Activated CD8-positive, alpha-beta T cell treated with anti-CD3 and anti-CD28 coated beads for 36 hours (primary cell): ENCODE measurements at regions not wholly inside any gene's neighbourhood (a gene's known extent, or its start where the extent isn't known, plus 50 kb on each side); places are given as distances from the start of the nearest gene placed in this dataset.

Experiments used
- ATAC-seq: fragments of 200-7000 bp; cut with Tn5 transposase; one replicate; pipeline ENCODE4 v1.10.0; 2021; ENCODE audit warnings: mild to moderate bottlenecking, moderate library complexity
- CTCF ChIA-PET: fragments of 350-600 bp; sonication (Branson Sonifier 250); formaldehyde crosslinking; loops from one replicate; lab custom pipeline; 2021; ENCODE audit warnings: antibody characterized with exemption; lab: Charles Lee
- POLR2A ChIA-PET: fragments of 350-600 bp; sonication (Branson Sonifier 250); formaldehyde crosslinking; loops from one replicate; lab custom pipeline; 2021; ENCODE audit warnings: antibody characterized with exemption; lab: Charles Lee
- DNase-seq: peaks from one replicate; pipeline ENCODE4 v3.0.0-alpha.2; 2020
- H3K27ac Mint-ChIP-seq: one replicate; pipeline ENCODE4 v1.8.0; 2021; ENCODE audit warnings: mild to moderate bottlenecking, mixed read lengths
- H3K27me3 Mint-ChIP-seq: one replicate; pipeline ENCODE4 v1.8.0; 2021; ENCODE audit warnings: mixed read lengths
- H3K36me3 Mint-ChIP-seq: one replicate; pipeline ENCODE4 v1.8.0; 2021; ENCODE audit warnings: low read depth, mixed read lengths
- H3K4me1 Mint-ChIP-seq: one replicate; pipeline ENCODE4 v1.8.0; 2021; ENCODE audit warnings: low read depth, mixed read lengths
- H3K4me3 Mint-ChIP-seq: one replicate; pipeline ENCODE4 v1.8.0; 2021; ENCODE audit warnings: mild to moderate bottlenecking, moderate library complexity, mixed read lengths
- H3K9me3 Mint-ChIP-seq: one replicate; pipeline ENCODE4 v1.8.0; 2021; ENCODE audit warnings: mixed read lengths
- intact Hi-C: fragments of 100-400 bp; cut with micrococcal nuclease; formaldehyde crosslinking; loops from one replicate; pipeline ENCODE4 v1.10.0; 2022
- TF ChIP-seq, protein P1 (sequence below): fragments of 200-600 bp; IDR thresholded peaks from one replicate; pipeline ENCODE4 v1.8.0; 2022; ENCODE audit warnings: antibody characterized with exemption, mild to moderate bottlenecking

- no peak overlapping the region for H3K27ac Mint-ChIP-seq
- POLR2A ChIA-PET = no interaction called here
- ATAC-seq = no peak
- CTCF ChIA-PET = interaction anchor here (1.2 kb wide), 1 partner anchor 9 kb away, joined by 4 read pairs; no protein-coding TSS in a partner anchor
- intact Hi-C loops = no loop called here
- DNase-seq = no peak
- no peaks in the 10 kb centered on the region for H3K27me3 Mint-ChIP-seq
- H3K4me1 Mint-ChIP-seq = no peaks in the 10 kb centered on the region
- H3K9me3 Mint-ChIP-seq = no peaks in the 10 kb centered on the region
- TF ChIP-seq, protein P1, sequence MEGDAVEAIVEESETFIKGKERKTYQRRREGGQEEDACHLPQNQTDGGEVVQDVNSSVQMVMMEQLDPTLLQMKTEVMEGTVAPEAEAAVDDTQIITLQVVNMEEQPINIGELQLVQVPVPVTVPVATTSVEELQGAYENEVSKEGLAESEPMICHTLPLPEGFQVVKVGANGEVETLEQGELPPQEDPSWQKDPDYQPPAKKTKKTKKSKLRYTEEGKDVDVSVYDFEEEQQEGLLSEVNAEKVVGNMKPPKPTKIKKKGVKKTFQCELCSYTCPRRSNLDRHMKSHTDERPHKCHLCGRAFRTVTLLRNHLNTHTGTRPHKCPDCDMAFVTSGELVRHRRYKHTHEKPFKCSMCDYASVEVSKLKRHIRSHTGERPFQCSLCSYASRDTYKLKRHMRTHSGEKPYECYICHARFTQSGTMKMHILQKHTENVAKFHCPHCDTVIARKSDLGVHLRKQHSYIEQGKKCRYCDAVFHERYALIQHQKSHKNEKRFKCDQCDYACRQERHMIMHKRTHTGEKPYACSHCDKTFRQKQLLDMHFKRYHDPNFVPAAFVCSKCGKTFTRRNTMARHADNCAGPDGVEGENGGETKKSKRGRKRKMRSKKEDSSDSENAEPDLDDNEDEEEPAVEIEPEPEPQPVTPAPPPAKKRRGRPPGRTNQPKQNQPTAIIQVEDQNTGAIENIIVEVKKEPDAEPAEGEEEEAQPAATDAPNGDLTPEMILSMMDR = no peak
- no peaks in the 10 kb centered on the region for H3K36me3 Mint-ChIP-seq
- no peak overlapping the region for H3K4me3 Mint-ChIP-seq
Observed at GRCh38 chr9:96075111-96075510, 199.6 kb downstream of the ERCC6L2 start.

DNA sequence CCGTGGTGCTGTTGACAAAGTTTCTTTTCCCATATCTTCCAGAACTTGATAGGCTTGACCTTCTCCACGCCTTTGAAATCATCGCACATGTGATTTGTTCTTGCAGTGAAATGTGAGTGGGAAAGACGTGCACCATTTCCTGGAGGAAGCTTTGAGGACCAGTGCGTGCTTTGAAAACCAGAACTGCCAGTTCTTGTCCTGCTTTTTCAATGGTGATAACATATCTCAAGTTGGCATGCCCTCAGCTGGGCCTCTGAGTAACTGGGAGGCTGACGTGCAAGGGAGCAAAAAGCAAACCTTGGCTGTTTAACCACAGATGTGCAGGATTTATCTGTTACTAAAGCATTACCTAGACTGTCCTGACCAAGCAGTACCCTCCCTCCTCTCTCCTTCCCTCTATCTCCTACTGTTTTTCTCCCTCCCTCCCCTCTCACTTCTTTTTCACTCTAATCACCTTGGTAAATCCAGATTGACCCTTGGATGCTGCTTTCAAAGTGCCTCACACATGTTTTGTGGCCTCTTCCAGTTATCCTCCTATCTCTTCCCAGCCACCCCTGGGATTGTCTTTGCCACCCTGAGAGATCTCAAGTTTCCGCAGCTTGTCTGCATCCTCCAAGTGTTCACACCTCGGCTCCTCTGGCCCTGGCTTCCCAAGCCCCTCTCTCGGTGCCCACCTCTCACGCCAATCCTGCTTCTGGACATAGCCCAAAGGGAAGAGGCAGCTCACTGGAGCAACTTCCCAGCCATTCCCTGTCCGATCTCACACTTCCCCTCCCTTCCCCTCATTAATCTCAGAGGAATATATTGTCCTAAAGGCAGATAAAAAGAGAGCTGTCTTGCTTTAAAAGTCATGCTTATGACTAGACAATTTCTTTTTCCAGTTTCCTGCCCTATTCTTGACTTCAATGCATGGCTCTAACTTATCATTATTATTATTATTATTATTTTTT, 198.3 kb downstream of the ERCC6L2 start:
- Mint-ChIP-seq H3K9me3 (no peaks in the 10 kb centered on the region), H3K4me1 (no peaks in the 10 kb centered on the region), H3K4me3 (no peak overlapping the region), H3K27me3 (no peaks in the 10 kb centered on the region), H3K27ac (no peak overlapping the region), H3K36me3 (no peaks in the 10 kb centered on the region)
- DNase-seq (no peak), ATAC-seq (no peak)
- TF ChIP-seq, protein P1 = no peak
- ChIA-PET CTCF (no interaction called here), POLR2A (no interaction called here)
- intact Hi-C loops = no loop called here

DNA sequence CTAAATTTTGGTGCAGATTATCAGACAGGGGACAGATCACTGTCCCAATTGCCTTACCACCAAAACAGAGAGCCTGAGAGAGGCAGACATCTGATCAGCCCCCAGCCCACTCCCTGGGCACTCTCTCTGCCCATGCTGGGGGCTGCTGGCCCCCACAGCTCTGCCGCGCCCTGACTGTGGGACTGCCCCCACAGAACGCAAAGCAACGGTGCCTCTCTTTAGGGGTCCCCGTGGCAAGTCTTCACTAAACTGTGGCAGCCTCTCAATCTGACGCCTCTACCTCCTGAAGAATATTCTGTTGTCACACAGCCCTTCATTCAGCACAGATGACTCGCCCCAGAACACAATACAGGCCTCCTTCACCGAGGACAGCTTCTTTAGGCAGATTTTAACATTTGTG, 197.4 kb downstream of the ERCC6L2 start:
- no peak overlapping the region for H3K27ac Mint-ChIP-seq
- intact Hi-C loops = no loop called here

GRCh38 chr9:96071815-96072124, 196.3 kb downstream of the ERCC6L2 start:
- Mint-ChIP-seq H3K27me3 (no peaks in the 10 kb centered on the region), H3K4me1 (no peaks in the 10 kb centered on the region), H3K27ac (no peak overlapping the region), H3K4me3 (no peak overlapping the region), H3K9me3 (no peaks in the 10 kb centered on the region), H3K36me3 (no peaks in the 10 kb centered on the region)
- CTCF ChIA-PET = interaction anchor here (1.5 kb wide), 1 partner anchor 10 kb away, joined by 3 read pairs; no protein-coding TSS in a partner anchor
- intact Hi-C loops = no loop called here
- TF ChIP-seq, protein P1 = no peak
- peak; percentile 20 for ATAC-seq
- no peak for DNase-seq
- POLR2A ChIA-PET = no interaction called here

More for the DNA sequence above, 197.4 kb downstream of the ERCC6L2 start:
- no peaks in the 10 kb centered on the region for H3K9me3 Mint-ChIP-seq
- H3K27me3 Mint-ChIP-seq = no peaks in the 10 kb centered on the region
- DNase-seq = no peak
- ChIA-PET CTCF (no interaction called here), POLR2A (no interaction called here)
- no peak overlapping the region for H3K4me3 Mint-ChIP-seq
- H3K36me3 Mint-ChIP-seq = no peaks in the 10 kb centered on the region
- no peak for ATAC-seq
- no peaks in the 10 kb centered on the region for H3K4me1 Mint-ChIP-seq
- TF ChIP-seq, protein P1 = no peak
